Femur (tissue), 1 donor: ENCODE measurements at regions not wholly inside any gene's neighbourhood (a gene's known extent, or its start where the extent isn't known, plus 50 kb on each side); places are given as distances from the start of the nearest gene placed in this dataset.

Source experiments
- DNase-seq: peaks from one replicate; pipeline ENCODE4 v3.0.0-alpha.2; 2017

DNA sequence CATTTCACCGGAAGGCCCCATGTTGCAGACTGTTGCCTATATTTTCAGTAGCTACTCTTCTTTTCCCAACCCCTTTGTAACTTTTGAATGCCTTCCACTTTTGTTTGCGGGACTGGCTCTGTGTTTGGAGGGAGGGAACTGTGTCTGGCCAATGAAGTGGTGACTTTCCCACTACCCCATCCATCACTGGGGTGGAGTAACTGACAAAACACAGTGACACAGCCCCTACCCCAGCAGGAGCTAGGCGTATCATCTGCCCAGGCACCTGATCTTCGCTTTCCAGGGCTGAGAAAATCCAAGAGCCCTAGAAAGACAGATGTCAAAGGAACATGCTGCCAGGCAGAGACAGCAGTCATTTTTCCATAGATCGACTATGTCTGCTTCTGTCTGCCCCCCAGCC lies 710.6 kb upstream of the CELF2 start:
- DNase-seq = no peak

DNA sequence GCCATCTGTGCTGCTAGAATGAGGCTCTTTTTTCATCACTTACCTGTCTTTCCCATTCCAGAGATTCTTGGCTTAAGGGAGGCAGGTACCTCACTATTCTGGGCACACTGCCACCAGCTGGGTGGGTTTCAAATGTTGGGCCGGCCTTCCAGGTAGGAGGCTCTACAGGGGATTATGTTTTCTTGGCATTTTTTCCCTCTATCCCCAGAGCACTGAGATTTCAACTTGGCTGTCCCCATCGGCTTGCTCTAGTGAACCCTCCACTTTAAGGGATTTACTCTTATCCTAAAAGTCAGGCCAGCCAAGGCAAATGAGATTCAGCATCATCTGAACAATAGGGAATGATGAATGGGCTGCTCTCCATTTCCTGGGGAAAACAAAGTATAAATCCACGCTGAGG lies 710.1 kb upstream of the CELF2 start:
- no peak for DNase-seq

DNA sequence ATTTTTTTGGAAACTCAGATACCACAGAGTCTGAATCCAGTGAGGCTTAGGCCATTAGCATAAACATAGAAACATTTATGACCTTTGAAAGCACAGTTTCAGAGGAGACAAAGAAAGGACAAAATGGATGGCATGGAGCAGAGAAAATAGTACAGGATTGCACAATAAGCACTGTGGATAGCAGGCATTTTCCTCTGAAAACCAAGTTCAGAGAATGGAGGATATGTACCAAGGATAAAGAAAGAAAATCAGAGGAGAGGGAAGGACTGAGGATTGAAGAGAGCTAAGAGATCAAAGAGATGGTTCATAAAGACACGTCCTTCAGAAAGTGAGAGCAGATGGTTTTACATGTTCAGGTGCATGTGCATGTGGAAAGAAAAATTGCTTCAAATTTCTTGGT lies 707.2 kb upstream of the CELF2 start:
- DNase-seq = no peak

DNA sequence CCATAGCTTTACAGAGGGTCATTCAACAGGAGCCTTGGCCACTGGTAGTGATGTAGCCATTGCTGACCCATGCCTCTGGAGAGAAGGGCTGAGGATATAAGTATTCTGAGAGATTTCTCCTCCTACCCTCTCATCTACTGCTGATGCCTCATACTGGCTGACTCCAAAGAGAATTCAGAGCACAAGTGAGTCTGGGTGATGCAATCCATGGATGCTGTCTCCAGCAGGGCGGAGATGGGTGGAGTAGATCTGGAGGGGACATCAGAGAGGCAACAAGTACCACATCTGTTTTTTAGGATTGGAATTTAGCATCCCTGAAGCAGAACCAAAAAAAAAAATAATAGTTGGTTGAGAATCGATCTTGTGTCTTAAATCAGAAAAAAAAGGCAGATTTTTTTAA lies 705.7 kb upstream of the CELF2 start:
- DNase-seq = no peak

DNA sequence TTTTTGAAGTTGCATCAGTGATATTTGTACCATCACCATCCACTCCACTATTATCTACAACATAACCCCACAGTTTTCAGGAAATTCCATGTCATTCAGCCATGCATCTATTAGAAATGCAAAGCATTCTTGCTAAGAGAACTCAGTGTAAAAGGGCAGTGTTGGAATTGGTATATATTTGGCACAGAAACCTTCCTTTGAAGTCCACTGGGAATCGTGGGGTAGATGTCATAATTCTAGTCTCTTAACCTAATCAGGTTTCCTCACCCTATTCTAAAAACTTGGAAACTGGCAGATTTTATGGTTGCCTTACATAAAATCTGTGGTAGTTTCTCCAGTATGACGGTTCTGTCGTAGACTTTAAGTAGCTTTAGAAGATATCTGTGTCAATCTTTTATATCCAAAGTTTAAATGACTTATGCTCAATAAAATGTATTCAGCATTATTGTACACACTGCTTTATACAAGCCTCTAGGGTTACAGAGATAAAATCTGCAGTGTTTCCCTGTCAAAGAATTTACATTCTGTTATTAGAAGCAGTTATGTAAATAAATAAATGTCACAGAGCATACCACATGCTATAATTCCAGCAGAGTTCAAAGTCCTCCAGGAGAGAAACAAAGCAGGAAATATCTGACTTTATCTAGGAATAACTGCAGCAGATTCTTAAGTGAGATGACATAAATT lies 704.4 kb upstream of the CELF2 start:
- DNase-seq = no peak

DNA sequence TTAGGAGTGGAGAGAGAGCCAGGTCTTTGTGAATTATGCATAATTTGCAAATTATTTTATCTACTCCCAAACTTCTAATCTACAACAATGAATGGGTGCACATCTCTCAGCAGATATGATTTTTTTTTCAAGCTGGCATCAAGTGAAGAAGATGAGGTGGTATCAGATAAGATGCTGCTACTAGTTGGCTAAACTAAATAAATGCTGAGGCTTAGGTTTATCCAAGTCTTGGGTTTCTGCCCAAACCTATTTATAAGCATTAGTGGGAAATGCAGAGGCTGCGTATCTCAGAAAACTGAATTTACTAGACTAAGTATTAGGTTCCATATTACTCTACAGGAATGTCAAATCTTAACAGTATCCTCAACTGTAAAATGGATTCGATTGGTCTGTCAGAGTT lies 703.0 kb upstream of the CELF2 start:
- DNase-seq = no peak

DNA sequence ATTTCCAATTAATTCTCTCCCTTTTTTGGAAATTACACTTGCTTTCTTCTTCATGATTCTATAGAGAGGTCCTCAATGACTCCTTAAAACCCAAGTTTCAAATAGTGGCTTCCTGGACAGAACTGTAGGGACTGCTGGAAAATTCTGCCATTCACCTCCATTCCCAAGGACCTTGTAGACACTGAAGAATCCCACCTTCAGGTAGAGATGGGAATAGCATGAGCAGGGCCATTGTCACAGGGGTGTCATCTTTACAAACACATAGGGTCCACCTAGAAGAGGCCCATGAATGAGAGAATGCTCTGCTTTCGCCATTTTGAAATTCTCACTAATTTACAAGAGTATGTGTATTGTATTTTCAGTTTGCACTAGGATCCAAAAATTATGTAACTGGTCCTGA lies 701.7 kb upstream of the CELF2 start:
- no peak for DNase-seq

DNA sequence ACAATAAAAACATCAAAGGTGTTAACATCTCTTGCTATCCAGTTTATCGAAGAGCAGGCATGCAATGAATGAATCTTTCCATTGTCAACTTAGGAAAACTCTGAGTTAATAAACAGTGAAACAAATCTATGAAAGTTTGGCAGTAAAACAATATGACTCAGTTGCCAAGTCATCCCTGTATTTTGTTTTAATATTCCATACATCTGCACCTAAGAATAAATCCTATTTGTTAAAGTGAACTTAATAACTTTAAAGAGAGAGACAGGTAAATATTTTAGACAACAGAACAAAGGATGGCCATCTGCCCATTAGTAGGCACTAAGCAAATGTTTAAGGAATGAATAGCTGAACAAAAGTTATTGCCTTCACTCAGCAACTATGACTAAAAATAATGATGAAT lies 700.5 kb upstream of the CELF2 start:
- no peak for DNase-seq

DNA sequence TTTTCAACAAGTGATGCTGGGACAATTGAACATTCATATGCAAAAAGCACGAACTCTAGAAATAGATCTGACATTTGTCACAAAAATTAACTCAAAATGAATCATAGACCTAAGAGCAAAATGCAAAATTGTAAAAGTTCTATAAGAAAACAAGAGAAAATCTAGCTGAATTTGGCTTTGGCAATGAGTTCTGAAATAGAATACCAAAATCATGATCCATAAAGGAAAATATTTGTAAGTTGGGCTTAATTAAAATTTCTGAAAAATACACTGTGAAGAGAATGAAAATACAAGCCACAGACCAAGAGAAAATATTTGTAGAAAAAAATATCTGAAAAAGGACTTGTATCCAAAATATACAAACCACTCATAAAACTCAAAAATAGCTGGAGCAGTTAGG lies 698.8 kb upstream of the CELF2 start:
- no peak for DNase-seq

DNA sequence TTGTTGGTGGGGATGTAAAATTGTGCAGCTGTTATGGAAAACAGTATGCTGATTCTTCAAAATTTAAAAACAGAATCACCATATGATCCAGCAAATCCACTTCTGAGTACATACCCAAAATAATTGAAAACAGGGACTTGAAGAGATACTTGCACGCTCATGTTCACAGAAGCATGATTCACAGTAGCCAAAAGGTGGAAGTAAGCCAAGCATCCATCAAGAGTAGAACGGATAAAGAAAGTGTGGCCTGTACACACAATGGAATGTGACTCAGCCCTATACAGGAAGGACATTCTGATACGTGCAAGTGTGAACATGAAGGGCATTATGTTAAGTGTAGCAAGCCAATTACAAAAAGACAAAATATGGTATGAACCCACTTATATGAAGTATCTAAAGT lies 696.7 kb upstream of the CELF2 start:
- no peak for DNase-seq

DNA sequence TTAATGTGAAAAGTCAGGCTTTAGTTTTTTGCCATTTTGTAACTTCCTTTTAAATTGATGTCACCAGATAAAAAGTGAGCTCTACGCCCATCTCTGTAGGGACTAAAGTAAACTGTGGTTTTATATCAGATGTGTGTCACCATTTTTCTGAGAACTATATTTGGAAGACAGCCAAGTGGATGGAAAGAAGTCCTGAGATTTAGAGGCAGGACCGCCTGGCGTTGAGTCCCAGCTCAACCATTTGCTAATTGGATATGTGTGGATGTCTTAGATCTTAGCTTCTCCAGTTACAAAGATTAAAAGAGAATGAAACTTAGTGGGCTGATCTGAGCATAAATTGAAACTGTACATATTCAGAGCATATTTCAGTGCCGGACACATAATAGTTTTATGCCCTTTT lies 691.6 kb upstream of the CELF2 start:
- DNase-seq = no peak

DNA sequence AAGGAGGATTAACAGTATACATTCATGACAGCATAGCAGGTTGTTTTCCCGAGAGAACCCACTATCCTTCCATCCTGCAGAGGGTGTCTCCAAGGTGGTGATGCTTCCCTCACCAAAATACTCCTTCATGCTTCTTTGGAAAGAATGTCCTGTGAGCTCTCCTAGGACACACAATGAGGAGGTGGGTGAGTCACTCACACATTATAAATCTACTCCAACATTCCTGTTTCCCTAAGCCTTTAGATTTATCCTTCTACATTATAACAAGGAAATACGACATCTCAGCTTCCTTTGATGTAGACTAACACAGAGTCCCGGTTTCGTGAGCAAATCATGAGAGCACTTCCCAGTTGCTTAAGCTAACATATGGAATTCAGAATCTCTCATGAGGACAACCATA lies 689.7 kb upstream of the CELF2 start:
- no peak for DNase-seq

DNA sequence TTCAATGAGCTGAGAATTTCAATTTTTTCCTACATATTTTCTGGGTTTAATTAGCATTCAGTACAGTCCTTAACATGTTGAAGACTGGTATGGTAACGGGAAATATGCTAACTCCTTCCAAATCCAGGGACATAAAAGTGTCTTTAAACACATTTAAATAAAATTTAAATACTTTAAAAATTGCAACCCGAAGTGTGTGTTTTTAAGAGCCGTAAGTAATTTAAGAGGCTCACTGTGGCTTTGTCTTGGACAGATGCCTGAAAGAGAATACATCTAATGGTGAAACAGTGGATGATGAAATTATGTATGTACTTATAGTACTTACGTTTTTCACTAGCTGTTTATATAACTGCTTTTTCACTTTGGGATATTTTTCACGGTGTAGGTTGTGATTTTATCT lies 687.3 kb upstream of the CELF2 start:
- no peak for DNase-seq

DNA sequence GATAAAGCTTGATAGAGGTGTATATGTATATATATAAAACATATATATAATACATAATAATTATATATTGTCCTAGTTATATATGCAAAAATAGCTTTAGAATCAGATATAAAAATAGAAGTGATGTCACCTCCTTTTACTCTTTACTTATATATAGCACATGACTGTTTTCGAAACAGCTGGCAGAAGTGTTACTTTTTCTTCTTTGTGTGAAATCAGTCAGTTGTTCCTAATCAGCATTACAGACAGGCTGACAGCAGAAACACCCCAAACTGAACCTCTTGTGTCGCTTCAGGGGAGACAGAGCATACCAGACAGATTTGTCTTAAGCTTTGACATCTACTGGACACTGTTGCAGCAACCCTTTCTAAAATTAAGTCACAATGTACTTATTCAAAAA lies 684.9 kb upstream of the CELF2 start:
- DNase-seq = no peak

DNA sequence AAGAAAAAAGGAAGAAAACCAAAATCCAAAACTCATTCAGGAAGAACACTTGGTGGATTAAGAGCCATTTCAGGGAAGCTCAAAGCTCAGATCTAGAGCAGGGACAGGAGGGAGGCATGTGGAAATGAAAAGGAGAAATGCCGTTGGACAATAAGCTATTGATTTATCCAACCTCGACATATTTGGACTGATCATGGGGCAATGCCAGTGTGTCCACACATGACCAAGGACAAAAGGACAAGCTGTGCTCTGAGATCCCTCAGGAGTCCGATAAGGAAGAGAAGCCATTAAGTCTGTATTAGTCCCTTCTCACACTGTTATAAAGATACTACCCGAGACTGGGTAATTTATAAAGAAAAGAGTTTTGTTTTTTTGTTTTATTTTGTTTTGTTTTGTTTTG lies 684.0 kb upstream of the CELF2 start:
- no peak for DNase-seq

DNA sequence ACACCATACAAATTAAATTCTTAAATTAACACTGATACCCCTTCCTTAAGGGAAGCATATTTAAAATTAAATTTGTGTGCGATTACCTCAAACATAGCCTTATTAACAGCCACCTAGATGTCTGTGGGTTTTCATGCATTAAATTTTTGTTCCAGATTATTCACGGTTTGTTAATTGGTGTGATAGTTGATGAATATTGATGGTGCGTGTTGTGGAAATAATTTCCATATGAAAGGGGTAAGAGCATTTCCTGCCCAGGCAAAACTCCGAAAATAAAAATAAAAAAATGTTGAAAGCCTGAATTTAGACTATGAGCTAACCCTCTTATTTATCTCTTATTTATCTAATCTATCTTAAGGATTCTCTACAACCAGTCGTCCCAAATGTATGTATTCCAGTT lies 679.3 kb upstream of the CELF2 start:
- no peak for DNase-seq

DNA sequence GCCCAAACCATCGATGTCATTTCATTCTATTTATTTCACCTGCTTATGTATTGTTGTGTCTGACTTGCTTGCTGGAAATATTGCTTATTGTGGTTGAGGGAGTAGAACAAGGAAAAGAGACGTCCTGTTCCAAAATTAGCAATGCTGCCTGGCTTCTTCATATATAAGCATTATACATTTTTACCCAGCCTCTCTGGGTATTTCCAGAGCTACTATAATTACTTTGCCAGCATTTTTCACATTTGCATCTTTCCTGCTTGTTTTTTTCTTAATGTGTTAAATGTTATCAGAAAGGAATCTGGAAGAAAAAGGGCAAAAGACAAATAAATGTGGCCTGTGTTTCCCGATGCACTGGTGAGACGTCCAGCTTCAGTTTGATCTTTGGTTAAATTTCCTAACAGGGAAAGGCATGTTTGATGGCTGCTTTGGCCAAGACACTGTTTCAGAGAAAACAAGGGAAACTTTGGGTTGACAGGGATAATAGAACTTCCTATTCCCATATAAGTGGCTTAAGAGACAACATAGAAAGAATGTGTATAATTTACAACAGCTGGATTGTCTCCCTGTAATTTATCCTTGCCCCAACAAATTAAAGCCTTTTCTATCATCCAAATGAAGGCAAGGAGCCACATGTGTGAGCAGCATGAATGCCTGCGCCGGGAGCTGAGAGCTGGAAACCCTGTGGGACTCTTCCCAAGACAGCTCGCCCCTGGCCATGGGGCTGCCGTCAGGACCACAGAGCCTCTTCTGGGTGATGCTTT lies 671.1 kb upstream of the CELF2 start:
- DNase-seq = no peak

DNA sequence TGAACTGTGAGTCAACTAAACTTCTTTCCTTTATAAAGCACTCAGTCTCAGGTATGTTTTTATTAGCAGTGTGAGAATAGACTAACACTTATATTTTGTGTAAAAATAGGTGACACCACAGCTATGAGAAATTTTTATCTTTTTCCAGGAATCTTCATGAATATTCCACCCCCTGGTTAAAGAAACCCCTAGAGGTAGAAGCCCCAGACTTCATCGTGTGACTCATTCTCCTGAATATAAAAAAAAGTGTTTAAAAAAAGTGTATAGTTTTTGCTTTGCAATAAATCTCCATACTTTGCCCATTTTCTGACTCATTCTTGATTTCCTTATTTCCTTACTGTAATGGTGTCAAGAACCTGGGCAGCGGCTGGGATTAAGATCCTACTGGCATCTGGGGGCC lies 667.6 kb upstream of the CELF2 start:
- DNase-seq = no peak

DNA sequence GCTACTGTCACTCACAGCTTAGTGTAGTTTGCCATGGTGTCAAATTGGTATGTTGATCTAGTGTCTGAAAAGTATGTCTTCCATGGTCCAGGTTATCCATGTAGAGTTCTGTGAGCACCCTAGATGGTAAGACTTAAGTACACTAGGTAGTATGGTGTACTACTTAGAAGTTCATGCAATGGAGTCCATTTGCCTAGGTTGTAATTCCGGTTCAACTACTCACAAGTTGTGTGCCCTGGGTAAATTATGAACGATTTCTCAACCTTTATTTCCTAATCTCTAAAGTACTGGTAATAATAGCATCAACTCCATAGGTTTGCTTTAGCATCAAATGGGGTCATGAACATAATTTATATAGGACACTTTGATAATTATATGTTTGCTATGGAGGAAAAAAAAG lies 666.2 kb upstream of the CELF2 start:
- DNase-seq = no peak

DNA sequence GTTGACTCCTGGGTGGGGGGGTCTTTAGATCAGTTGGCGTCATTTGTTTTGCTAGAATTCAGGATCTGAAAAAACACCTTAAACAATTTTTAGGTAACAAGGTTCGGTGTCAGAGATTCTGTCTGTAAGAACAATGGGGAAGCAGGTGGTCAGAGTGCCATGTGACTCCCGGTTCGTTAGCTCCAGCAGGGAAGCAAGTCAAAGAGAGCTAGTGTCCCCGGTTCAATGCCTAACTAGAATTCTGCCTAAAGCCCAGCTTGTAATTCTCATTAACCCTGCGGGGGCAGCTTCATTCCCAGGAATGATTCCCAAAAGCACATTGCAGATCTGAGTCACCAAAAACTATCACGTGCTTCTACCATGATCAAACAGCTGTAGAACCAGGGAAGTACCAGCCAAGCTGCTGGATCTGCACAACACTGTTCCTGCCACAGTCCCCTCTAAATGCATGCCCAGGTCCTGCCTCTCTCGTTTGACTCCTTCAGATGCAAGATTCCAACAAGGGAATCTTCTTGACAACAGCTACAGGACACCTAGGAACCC lies 664.3 kb upstream of the CELF2 start:
- no peak for DNase-seq

DNA sequence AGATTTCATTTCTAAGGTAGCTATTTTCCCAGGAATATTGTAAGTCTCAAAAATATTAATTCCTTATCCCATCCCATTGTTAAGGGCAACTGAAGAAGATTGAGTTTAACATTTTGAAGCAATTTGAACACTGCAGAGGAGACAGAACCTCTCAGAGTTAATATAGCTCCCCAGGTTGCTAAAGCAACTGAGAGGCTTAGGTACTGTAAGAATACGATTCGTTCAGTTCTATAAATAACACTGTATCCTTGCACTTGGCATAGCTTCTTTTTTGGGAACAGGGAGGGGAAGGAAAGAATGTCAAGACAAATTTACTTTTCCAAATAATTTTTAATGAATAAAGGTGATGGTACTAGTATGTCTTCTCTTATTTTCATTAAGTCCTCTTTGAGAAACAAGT lies 658.4 kb upstream of the CELF2 start:
- no peak for DNase-seq

DNA sequence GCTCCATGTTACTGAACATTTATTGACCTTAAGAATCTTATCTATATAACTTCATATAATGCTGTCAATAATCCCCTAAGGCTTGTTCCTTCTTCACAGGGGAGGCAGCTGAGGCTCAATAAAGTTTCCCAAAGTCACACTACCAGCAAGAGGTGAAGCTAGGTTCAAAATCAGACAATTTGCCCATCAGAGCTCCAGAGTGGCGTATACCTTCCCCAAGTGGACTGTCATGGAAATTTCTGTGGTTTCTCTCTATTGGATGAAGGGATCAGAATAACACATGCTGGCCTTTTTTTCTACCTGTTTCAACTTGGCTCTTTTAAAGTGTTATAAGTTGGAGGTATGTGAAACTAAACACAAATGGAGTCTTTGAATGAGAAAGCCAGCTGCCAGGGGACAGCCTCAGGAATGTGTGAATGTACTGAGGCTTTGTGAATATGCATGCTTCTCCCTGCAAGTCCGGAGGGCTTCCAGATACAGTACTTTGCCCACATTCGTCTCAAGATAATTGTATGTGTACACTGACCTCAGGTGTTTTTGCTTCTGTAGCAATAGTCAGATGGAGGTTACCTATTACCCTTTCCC lies 656.3 kb upstream of the CELF2 start:
- DNase-seq = no peak

DNA sequence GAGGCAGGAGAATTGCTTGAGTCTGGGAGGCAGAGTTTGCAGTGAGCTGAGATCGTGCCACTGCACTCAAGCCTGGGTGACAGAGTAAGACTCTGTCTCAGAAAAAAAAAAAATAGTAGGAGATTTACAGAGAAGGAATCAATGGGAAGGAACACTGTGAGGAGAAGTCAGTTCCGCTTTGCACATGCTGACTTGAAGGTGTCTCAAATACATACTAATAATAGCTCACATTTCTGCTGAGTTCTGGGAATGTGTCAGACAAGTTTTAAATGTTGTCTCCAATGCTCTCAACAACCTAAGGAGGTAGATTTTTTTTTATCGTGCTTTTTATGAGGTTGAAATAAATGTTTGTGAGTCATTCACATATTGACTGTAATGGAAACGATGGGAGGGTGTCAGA lies 654.9 kb upstream of the CELF2 start:
- no peak for DNase-seq

DNA sequence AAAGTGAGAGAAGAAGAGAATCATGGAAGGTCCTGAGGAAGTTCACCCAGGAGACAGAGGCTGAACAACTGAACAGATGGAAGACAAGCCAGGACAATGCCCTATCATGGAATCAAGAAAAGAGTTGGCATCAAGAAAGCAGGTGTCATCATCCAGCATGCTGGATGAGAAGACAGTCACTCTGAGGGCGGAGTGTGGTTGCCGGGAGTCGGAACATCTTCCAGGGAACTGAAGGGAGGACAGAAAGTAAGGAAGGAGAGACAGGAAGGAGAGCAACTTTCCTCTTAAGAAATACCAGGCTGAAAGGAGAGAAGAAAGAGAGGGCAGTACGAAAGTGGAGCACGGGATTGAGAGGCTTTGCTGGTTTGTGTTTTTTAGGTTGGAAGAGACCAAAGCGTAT lies 654.5 kb upstream of the CELF2 start:
- no peak for DNase-seq
